Mammary epithelial cell (primary cell): ENCODE measurements at regions not wholly inside any gene's neighbourhood (a gene's known extent, or its start where the extent isn't known, plus 50 kb on each side); places are given as distances from the start of the nearest gene placed in this dataset.

Experiments
- CTCF ChIP-seq, 2 donors: IDR thresholded peaks in 1 of 2; conservative IDR thresholded peaks in 1 of 2; 2 replicates each; pipeline ENCODE4 v1.5.1; 2011 to 2012; ENCODE audit warnings: inconsistent platforms in 2 of 2, low read length in 2 of 2, mild to moderate bottlenecking in 2 of 2, control low read depth in 1 of 2, low read depth in 1 of 2; ENCODE audit not compliant: insufficient read depth in 1 of 2; ENCODE audit errors: extremely low read depth in 1 of 2
- EZH2 ChIP-seq: IDR thresholded peaks from 2 replicates; pipeline ENCODE4 v1.6.1; 2012; ENCODE audit warnings: low read length, inconsistent platforms, borderline replicate concordance

- TF ChIP-seq CTCF (conservative IDR thresholded peaks at IDR 0.05 in 1 of 2, IDR thresholded peaks at IDR 0.05 in 1 of 2; ENCODE audit: extremely low read depth in 1 of 2, insufficient read depth in 1 of 2, low read depth in 1 of 2, low read length in 2 of 2) (no peak), EZH2 (no peak)
Observed at GRCh38 chr3:89702404-89702803, 595.0 kb downstream of the EPHA3 start.
